Activated naive CD4-positive, alpha-beta T cell treated with anti-CD3 and anti-CD28 coated beads, Interleukin-2, amount 50 U/mL, for 24 hours (primary cell): ENCODE measurements at regions not wholly inside any gene's neighbourhood (a gene's known extent, or its start where the extent isn't known, plus 50 kb on each side); places are given as distances from the start of the nearest gene placed in this dataset.

ENCODE experiments used
- H3K27ac Mint-ChIP-seq: one replicate; pipeline ENCODE4 v1.8.0; 2021; ENCODE audit warnings: mild to moderate bottlenecking, mixed read lengths
- H3K27me3 Mint-ChIP-seq: one replicate; pipeline ENCODE4 v1.8.0; 2021; ENCODE audit warnings: mixed read lengths
- H3K36me3 Mint-ChIP-seq: one replicate; pipeline ENCODE4 v1.8.0; 2021; ENCODE audit warnings: mixed read lengths
- H3K4me1 Mint-ChIP-seq: one replicate; pipeline ENCODE4 v1.8.0; 2021; ENCODE audit warnings: mixed read lengths
- H3K4me3 Mint-ChIP-seq: one replicate; pipeline ENCODE4 v1.8.0; 2021; ENCODE audit warnings: mild to moderate bottlenecking, mixed read lengths
- H3K9me3 Mint-ChIP-seq: one replicate; pipeline ENCODE4 v1.8.0; 2021; ENCODE audit warnings: mixed read lengths

DNA sequence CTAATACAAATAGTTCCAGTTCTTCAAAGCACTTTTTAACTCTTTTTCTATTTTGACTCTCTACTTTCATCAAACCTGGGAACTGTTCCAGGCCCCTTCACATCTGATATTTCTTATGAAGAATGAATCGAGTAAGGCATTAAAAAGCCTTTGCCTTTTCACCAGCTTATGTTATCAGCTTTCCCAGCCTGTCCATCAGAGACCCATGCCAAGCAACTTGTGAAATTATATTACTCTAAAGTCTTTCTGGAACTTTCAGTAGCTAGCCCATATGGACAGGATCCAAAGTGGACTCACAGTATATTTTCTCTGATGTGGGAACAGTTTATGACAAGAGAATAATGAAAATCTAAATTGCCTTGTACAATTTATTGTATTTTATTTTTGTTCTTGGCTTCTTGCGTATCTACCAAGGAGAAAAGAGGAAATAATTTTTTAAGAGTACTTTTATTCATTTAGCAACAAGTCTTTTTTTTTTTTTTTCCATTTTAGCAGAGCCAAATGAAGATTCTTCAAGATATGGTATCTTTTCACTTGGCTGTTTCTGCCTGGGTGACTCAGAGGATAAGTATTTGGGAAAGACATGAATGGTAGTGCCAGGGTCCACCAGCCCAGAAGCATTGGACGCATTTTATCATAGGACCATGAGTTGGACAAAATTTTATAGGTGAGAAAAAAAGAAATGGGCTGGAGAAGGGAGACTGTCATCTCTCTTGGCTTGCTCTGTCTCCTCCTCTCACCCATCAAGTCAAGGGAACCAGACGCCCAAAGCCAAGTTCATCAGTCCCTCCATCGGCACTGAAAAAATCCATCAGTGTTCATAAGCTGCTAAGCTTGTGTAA is 195.8 kb upstream of the NEBL start:
- H3K9me3 Mint-ChIP-seq = no peaks in the 10 kb centered on the region
- H3K4me1 Mint-ChIP-seq = no peaks in the 10 kb centered on the region
- no peaks in the 10 kb centered on the region for H3K27me3 Mint-ChIP-seq
- H3K27ac Mint-ChIP-seq = no peak overlapping the region
- H3K36me3 Mint-ChIP-seq = no peaks in the 10 kb centered on the region
- no peak overlapping the region for H3K4me3 Mint-ChIP-seq

DNA sequence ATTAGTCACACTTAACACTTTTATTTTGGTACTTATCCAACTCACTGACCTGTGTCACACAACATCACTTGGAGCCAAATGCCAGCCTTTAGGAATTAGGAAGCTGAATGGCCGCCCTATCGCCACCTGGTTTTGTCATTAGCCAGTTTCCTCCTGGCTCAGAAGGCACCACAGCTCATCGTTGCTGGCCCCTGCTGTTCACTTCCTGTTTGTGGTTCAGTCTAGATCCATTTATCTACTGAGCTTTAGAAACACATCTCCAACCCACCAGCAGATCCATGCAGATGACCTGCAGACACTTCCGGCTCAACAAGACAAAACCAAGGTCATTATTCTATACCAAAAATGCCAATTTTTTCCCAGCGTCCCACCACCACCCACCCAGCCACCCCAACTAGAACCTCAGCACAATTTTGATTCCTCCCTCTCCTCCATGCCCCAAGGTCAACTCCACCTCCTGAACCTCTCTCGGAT is 193.5 kb upstream of the NEBL start:
- no peaks in the 10 kb centered on the region for H3K9me3 Mint-ChIP-seq
- no peaks in the 10 kb centered on the region for H3K27me3 Mint-ChIP-seq
- no peak overlapping the region for H3K27ac Mint-ChIP-seq
- no peaks in the 10 kb centered on the region for H3K4me1 Mint-ChIP-seq
- H3K4me3 Mint-ChIP-seq = no peak overlapping the region
- H3K36me3 Mint-ChIP-seq = no peaks in the 10 kb centered on the region

DNA sequence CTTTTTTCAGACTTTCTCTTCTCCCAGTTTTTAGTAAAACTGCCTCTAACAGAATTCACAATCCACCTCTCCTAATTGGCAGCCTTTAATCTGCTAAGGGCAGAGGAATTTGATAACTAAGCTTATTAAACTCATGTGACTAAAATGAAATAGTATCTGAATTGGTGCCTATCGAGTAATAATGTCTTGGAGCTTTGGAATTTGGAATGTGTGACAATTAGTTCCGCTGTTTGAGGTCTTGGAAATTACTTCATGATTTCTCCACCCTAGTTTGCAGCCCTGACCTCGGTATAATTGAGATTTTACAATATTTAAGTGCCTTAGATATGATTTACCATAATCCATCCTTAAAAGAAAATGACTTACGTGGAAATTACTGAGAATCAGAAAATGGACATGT is 190.4 kb upstream of the NEBL start:
- H3K36me3 Mint-ChIP-seq = no peaks in the 10 kb centered on the region
- no peaks in the 10 kb centered on the region for H3K9me3 Mint-ChIP-seq
- H3K4me3 Mint-ChIP-seq = no peak overlapping the region
- no peak overlapping the region for H3K27ac Mint-ChIP-seq
- no peaks in the 10 kb centered on the region for H3K4me1 Mint-ChIP-seq
- H3K27me3 Mint-ChIP-seq = no peaks in the 10 kb centered on the region

DNA sequence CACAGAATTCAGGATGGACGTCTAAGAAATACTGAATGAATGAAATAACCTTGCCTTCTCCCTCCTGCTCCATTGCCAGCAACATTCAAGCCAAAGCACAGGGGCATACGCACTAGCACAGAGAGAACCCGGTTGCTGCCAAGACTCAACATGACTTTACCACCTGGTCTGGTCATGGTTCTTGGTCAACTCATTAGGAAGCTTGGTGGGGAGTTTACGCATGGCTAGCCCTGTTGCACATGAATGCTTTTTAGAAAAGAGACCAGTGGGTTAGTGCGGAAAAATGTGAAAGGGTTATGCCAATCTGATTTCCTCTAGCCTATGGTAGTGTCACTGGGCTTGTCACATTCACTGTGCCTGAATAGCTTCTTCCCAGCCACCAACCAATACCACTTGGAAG is 187.6 kb upstream of the NEBL start:
- H3K27me3 Mint-ChIP-seq = no peaks in the 10 kb centered on the region
- no peaks in the 10 kb centered on the region for H3K36me3 Mint-ChIP-seq

DNA sequence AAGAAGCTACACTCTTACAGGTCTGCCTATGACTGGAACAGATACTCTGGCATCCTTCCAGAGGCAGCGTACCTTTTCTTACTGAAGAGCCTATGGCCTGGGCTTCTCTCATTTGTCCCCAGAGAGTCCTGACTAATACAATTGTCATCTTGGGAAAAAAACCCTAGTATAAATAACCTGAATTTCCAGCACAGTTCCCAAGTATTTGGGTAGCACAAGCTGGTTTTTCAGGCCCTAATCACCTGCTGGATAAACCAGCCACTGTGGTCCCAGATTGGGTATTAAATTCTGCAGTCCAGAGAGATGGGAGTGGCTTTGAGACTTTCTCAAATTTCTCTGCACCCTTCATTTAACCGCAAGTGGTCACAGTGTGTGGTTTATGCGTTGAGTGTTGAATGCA is 186.8 kb upstream of the NEBL start:
- Mint-ChIP-seq H3K9me3 (no peaks in the 10 kb centered on the region), H3K27ac (no peak overlapping the region), H3K27me3 (peaks cover 2% of the 10 kb centered on the region), H3K36me3 (no peaks in the 10 kb centered on the region), H3K4me1 (no peaks in the 10 kb centered on the region), H3K4me3 (no peak overlapping the region)

More for the DNA sequence above, 187.6 kb upstream of the NEBL start:
- Mint-ChIP-seq H3K4me3 (no peak overlapping the region), H3K4me1 (no peaks in the 10 kb centered on the region), H3K27ac (no peak overlapping the region), H3K9me3 (no peaks in the 10 kb centered on the region)

DNA sequence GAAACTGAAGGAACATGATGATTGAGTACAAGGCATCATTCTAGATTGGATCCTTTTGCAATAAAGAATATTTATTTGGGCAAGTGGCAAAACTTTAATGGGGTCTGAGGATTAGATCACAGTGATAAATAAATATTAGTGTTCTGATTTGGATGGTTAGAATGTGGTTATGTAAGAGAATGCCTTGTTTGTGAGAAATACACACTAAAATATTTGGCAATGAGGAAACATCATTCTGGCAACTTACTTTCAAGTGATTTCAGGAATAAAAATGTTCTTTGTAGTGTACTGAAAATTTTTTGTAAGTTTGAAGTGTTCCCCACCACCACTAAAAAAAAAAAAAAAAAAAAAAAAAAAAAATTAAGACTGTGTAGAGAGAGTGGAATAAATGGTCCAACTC is 185.1 kb upstream of the NEBL start:
- H3K27me3 Mint-ChIP-seq = peaks cover 2% of the 10 kb centered on the region
- no peak overlapping the region for H3K4me3 Mint-ChIP-seq
- H3K4me1 Mint-ChIP-seq = no peaks in the 10 kb centered on the region
- H3K9me3 Mint-ChIP-seq = no peaks in the 10 kb centered on the region
- H3K27ac Mint-ChIP-seq = no peak overlapping the region
- H3K36me3 Mint-ChIP-seq = no peaks in the 10 kb centered on the region

DNA sequence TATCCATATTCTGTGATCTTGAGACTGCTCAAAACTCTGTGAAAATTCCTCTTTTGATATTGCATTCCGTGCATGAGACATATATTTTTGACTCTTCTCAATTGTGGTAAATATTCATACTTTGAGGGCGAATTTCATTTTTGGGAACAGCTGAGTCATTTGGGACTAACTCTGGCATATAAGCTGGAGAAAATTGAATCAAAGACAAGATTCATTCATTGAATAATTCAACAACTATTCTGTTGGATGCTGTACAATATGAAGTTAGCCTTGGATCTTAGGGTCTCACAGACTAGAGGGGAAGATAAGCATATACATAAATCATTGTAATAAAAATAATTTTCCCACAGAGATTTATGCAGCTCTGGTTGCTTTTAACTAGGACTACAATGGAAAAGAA is 183.2 kb upstream of the NEBL start:
- Mint-ChIP-seq H3K4me1 (no peaks in the 10 kb centered on the region), H3K27me3 (peaks cover 4% of the 10 kb centered on the region), H3K36me3 (no peaks in the 10 kb centered on the region), H3K27ac (no peak overlapping the region), H3K4me3 (no peak overlapping the region), H3K9me3 (no peaks in the 10 kb centered on the region)

DNA sequence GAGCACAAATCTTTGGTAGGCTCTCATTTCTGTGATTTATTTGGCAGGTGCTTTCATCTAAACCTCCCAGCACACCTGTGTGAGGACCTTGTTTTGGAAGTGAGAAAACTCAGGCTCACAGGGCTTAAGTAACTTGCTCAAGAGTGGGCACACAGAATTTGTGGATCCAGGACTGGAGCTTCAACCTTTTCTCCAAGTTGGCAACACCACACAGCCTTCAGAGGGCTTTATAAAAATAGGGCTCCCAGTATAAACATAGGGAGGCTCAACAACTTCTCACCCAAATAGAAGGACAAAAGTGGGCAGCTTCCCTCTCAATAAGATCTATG is 182.2 kb upstream of the NEBL start:
- H3K36me3 Mint-ChIP-seq = no peaks in the 10 kb centered on the region
- H3K4me1 Mint-ChIP-seq = no peaks in the 10 kb centered on the region
- no peak overlapping the region for H3K4me3 Mint-ChIP-seq
- no peaks in the 10 kb centered on the region for H3K9me3 Mint-ChIP-seq
- H3K27ac Mint-ChIP-seq = no peak overlapping the region
- H3K27me3 Mint-ChIP-seq = peaks cover 4% of the 10 kb centered on the region

DNA sequence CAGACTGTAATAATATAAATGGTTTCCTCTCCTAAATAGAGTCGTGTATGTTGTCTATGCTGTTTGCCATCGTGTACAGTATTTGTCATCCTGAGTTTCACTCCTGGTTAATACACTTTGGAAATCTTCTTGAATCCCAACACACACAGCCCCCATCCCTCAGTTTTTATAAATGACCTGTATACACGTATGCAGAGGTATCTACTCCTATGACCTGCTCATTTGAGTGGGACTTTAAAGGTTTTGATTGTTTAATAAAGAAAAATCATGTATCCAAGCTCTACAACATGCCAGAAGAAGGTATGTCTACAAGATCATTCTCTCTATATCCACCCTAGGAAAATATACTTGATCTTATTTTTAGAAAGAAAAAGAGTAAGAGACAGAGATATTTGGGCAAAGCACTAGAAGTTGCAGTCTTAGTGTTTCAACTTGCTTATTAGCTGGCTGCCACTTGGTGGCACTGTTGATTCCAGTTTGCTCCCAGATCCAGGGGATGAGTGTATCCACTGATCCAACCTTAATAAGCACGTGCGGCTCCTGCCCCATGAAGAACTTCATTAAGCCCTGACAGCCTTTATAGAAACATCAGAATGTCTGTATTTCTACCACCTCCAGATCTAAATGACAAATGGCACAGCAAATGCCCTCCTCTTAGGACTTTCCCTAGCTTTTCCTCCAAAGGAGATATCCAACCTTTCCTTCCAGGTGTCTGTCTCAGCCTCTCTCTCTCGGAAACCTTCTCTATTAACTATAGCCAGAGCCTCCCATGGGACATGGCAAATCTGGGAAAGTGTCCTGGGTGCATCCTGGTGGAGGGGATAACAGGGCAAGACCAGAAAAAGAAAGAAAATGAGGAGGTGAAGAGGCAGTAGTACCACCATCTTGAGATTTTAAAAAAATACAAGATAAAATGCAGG is 181.6 kb upstream of the NEBL start:
- H3K4me1 Mint-ChIP-seq = no peaks in the 10 kb centered on the region
- no peak overlapping the region for H3K27ac Mint-ChIP-seq
- H3K9me3 Mint-ChIP-seq = no peaks in the 10 kb centered on the region
- H3K36me3 Mint-ChIP-seq = no peaks in the 10 kb centered on the region
- peaks cover 4% of the 10 kb centered on the region for H3K27me3 Mint-ChIP-seq
- H3K4me3 Mint-ChIP-seq = no peak overlapping the region

DNA sequence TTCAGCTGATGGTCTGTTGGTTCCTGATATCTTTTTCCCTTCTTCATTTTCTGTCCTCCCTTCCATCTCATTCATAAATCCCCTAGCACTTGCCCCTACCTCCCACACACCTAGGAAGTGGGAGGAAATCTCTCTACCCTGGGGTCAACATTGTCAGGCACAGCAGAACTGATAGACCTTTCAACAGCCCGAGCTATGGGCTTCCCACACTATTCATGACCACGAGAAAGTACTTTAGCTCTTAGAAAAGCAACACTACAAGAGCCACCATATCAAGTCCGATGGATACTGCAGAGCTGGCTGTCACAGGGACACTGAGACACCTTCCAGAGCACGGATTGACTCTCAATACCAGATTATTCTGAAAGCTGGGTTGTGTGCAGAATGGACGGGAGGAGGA is 180.6 kb upstream of the NEBL start:
- Mint-ChIP-seq H3K4me1 (no peaks in the 10 kb centered on the region), H3K4me3 (no peak overlapping the region), H3K36me3 (no peaks in the 10 kb centered on the region)

DNA sequence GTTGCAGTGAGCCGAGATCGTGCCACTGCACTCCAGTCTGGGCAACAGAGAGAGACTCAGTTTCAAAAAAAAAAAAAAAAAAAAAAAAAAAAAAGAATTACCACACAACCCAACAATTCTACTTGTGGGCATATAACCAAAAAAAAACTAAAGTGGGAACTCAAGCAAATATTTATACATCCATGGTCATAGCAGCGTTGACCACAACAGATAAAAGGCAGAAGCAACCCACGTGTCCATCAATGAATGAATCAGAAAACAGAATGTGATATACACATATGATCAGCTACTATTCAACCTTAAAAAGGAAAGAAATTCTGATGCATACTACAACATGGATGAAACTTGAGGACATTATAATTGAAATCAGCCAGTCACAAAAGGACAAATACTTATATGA is 179.3 kb upstream of the NEBL start:
- Mint-ChIP-seq H3K27me3 (peaks cover 4% of the 10 kb centered on the region), H3K9me3 (no peaks in the 10 kb centered on the region), H3K36me3 (no peaks in the 10 kb centered on the region), H3K4me1 (no peaks in the 10 kb centered on the region), H3K4me3 (no peak overlapping the region), H3K27ac (no peak overlapping the region)

More for the DNA sequence above, 180.6 kb upstream of the NEBL start:
- no peaks in the 10 kb centered on the region for H3K9me3 Mint-ChIP-seq
- peaks cover 4% of the 10 kb centered on the region for H3K27me3 Mint-ChIP-seq
- no peak overlapping the region for H3K27ac Mint-ChIP-seq

DNA sequence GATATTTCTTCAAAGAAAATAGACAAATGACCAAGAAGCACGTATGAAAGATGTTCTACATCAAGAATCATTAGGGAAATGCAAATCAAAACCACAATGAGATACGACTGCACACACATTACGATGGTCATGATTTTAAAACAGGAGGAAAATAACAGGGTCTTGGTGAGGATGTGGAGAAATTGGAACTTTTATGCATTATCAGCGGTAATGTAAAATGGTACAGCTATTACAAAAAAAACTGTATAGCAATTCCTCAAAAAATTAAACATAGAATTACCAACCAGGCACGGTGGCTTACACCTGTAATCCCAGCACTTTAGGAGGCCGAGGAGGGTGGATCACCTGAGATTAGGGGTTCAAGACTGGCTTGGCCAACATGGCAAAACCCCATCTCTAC is 178.8 kb upstream of the NEBL start:
- no peaks in the 10 kb centered on the region for H3K36me3 Mint-ChIP-seq
- H3K27ac Mint-ChIP-seq = no peak overlapping the region
- H3K4me3 Mint-ChIP-seq = no peak overlapping the region
- H3K27me3 Mint-ChIP-seq = peaks cover 4% of the 10 kb centered on the region
- H3K9me3 Mint-ChIP-seq = no peaks in the 10 kb centered on the region
- H3K4me1 Mint-ChIP-seq = no peaks in the 10 kb centered on the region

DNA sequence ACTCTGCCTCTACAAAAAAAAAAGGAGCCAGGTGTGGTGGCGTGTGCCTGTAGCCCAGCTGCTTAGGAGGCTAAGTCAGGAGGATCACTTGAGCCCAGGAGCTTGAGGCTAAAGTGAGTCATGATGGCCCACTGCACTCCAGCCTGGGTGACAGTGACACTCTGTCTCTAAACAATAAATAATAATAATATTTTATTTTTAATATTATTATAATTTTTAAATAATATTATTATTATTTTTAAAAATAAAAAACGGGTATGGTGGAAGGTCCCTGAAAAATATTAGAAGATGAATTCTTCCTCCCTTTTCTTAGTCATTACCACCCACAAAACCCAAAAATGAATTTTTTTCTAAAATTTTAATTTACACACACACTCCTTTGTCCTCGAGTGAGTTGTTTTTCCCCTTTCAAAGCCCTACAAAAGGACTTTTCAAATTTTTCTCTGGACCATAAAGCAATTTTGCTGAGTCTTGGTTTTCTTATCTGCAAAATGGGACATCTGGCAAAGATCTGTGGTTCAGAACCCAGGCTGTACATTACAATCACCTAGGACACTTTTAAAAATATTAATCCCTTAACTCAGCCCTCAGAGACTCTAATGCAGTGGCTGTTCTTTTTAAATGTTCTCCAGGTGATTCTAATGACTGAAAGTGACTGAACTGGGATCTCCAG is 174.0 kb upstream of the NEBL start:
- no peaks in the 10 kb centered on the region for H3K9me3 Mint-ChIP-seq
- H3K27ac Mint-ChIP-seq = no peak overlapping the region
- H3K27me3 Mint-ChIP-seq = peaks cover 5% of the 10 kb centered on the region
- no peaks in the 10 kb centered on the region for H3K36me3 Mint-ChIP-seq
- no peak overlapping the region for H3K4me3 Mint-ChIP-seq
- H3K4me1 Mint-ChIP-seq = no peaks in the 10 kb centered on the region

DNA sequence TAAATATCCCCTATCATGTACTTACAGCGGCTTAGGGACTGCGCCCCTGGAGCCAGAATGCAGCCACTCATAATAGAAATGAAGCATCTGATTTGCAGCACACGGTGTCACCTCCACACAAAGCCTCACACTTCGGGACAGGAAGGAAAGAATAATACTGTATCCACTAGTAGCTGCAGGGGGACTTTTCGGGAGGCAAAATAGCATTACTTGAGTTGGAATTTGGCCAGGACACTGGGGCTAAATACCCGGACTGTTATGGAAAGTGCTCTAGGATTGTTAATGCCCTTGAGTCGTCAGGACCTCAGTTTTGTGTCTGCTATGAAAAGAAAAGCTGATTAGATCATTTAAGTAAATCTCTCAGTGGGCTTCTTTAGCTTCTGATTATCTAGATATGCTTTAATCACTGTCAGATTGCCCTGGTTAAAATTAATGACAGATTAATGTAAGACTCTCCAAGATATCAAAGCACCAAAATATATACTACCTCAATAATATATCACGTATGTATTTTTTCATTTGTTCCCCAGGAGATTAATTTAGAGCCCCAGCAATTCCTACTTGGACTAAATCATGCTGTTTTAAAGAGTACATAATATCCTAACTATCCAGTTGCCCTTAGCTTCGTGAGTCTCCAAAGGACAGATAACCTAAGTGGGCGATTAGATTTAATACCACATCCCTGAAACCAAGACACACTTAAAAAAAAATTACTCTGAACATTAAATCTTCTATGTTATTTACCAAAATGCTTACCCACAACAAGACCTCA is 173.0 kb upstream of the NEBL start:
- no peaks in the 10 kb centered on the region for H3K36me3 Mint-ChIP-seq
- no peak overlapping the region for H3K27ac Mint-ChIP-seq
- H3K4me1 Mint-ChIP-seq = no peaks in the 10 kb centered on the region
- H3K4me3 Mint-ChIP-seq = no peak overlapping the region
- H3K9me3 Mint-ChIP-seq = no peaks in the 10 kb centered on the region
- H3K27me3 Mint-ChIP-seq = peaks cover 4% of the 10 kb centered on the region

DNA sequence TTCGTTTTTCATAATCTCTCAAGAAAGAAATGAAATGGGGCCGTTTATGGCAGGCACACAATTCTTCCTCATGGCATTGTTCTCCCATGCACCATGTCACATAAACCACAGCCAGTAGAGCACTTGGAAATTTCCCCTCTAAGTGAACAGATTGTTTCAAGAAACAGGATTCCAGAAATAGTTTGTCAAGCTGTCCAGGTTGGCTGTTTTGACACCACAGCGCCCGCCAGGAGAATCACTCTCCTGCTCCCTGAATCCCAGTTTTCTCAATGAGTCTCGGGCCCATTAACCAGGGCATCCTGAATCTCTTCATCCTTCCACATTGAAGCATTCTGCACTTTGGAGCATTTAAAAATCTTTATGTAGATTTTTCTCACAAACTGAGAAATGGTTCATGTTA is 172.2 kb upstream of the NEBL start:
- H3K4me1 Mint-ChIP-seq = no peaks in the 10 kb centered on the region
- no peak overlapping the region for H3K27ac Mint-ChIP-seq
- no peak overlapping the region for H3K4me3 Mint-ChIP-seq
- no peaks in the 10 kb centered on the region for H3K9me3 Mint-ChIP-seq
- H3K36me3 Mint-ChIP-seq = no peaks in the 10 kb centered on the region
- peaks cover 6% of the 10 kb centered on the region for H3K27me3 Mint-ChIP-seq
